Heart left ventricle (tissue), 16 donors: ENCODE measurements at regions not wholly inside any gene's neighbourhood (a gene's known extent, or its start where the extent isn't known, plus 50 kb on each side); places are given as distances from the start of the nearest gene placed in this dataset.

Source experiments
- ATAC-seq, 4 donors: fragments of 200-7000 bp; cut with Tn5 transposase; one replicate each; pipeline ENCODE4 v1.9.1; 2020 to 2022; ENCODE audit warnings: moderate library complexity in 4 of 4, mild to moderate bottlenecking in 3 of 4, moderate number of reproducible peaks in 1 of 4
- DNase-seq, 5 donors: peaks; one replicate each; pipeline ENCODE4 v3.0.0-alpha.2; 2020
- H3K27ac ChIP-seq, 12 donors: fragments of 200-600 bp; sonication (generic) in 4 of 12; one replicate each; pipeline versions ENCODE4 v1.5.0 to v1.8.0; 2016 to 2022; ENCODE audit warnings: mild to moderate bottlenecking in 2 of 12
- H3K27me3 ChIP-seq, 9 donors: fragments of 200-600 bp; sonication (generic) in 2 of 9; one replicate each; pipeline versions ENCODE4 v1.5.1 to v1.8.0; 2016 to 2022; ENCODE audit warnings: mild to moderate bottlenecking in 3 of 9
- H3K36me3 ChIP-seq, 9 donors: fragments of 200-600 bp; sonication (generic) in 2 of 9; one replicate each; pipeline versions ENCODE4 v1.5.0 to v1.8.0; 2018 to 2022; ENCODE audit warnings: mild to moderate bottlenecking in 2 of 9
- H3K4me1 ChIP-seq, 12 donors: fragments of 200-600 bp; sonication (generic) in 4 of 12; one replicate each; pipeline versions ENCODE4 v1.5.0 to v1.8.0; 2016 to 2022; ENCODE audit warnings: mild to moderate bottlenecking in 3 of 12
- H3K4me3 ChIP-seq, 12 donors: fragments of 200-600 bp; sonication (generic) in 4 of 12; one replicate each; pipeline versions ENCODE4 v1.5.0 to v1.8.0; 2017 to 2022; ENCODE audit warnings: mild to moderate bottlenecking in 9 of 12, moderate library complexity in 4 of 12
- H3K9me3 ChIP-seq, 12 donors: fragments of 200-600 bp; sonication (generic) in 4 of 12; one replicate each; pipeline versions ENCODE4 v1.5.0 to v1.8.0; 2016 to 2022; ENCODE audit warnings: mild to moderate bottlenecking in 1 of 12
- POLR2A ChIP-seq, 2 donors: fragments of 450-650 bp; IDR thresholded peaks; one replicate each; pipeline ENCODE4 v1.6.1; 2017; ENCODE audit warnings: antibody characterized with exemption in 2 of 2, mild to moderate bottlenecking in 2 of 2, moderate library complexity in 2 of 2
- WGBS, 4 donors: extraction: QIAGEN DNeasy Blood & Tissue Kit in 2 of 4; methylation state at CpG; one replicate each; pipeline versions ENCODE4 v1.1.5 to v1.1.7; 2013 to 2018; 5-methylcytosine and 5-hydroxymethylcytosine counted together
- intact Hi-C, 10 donors: fragments of 100-400 bp; cut with DNase I; formaldehyde crosslinking; loops; one replicate each; pipeline versions ENCODE4 v1.11.1 to v1.14.2; 2022
- TF ChIP-seq, protein P1 (sequence below), 12 donors: fragments of 200-600 bp; sonication (generic) in 4 of 12; IDR thresholded peaks; one replicate each; pipeline versions ENCODE4 v1.5.0 to v1.8.0; 2018 to 2022; ENCODE audit warnings: antibody characterized with exemption in 12 of 12, mild to moderate bottlenecking in 5 of 12
- donor health status: ischemic (EF 13 %, LVEDD 7.1; RV severe dilation, severe dysfunction).
- donor health status: healthy with polysubstance abuse.
- donor health status: DM: no; HTN: yes; CAD: no.
- donor health status: DM: no; HTN: no; CAD: no.
- donor health status: ischemic (EF 25% LVEDD 6.9; RV normal size, moderate dysfunction).
- donor health status: ischemic (EF 25% LVEDD 5.7; RV mildly dilated, moderate dysfunction).
- donor health status: healthy.
- donor health status: DM: yes; HTN: yes; CAD: no.
- donor health status: ischemic (EF 35%, LVEDD 5.7; RV mildly dilated, moderate dysfunction).
- donor health status: nonischemic (EF 11% LVEDD 7.7; RV severe dilation, severe dysfunction).
- donor health status: DM: yes; HTN: yes; CAD: no.
- donor health status: PGD.
- donor health status: ischemic (EF 29% LVEDD 5.4; RV normal size, mild dysfunction).
- donor health status: nonischemic (EF 23%, LVEDD 6.1; RV moderate dilation, normal function).

DNA sequence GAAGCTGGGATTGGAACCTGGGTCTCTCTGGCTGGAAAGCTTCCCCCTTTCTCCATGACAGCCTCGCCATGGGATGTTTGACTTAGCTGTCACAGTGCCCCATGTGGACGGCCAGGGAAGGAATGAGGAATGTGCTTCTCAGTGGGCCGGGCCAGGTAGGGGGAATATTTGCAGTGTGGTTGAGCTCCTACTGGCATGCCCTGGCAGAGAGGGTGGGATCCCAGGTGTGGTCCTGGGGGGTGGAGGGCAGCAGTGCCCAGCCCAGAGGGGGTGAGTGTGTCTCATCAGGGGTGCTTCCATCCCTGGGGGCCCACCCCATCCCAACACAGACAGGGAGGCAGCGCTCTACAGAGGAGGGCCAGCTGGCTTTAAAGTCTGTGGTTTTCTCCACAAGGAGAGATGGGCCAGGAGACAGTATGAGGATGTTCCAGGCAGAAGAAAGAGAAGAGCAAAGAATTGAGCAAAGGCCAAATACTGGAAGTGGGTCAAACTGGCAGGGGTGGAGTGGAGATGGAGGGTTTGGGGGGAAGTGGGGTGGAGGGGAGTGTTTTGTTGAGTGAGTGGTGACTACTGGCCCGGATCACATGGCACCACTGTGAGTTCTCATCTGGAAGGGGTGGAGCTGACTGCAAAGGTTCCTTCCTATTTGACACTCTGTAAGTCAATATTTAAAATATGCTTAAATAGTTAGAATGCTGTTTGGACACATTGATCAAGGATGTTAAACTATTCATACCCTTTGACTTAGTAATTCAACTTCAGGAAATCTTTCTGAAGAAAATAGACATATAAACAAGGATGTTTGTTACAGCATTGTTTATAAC lies 94.0 kb downstream of the MYCN start:
- whole genome bisulfite sequencing, 4 donors, result 59 to 83% (median 65%) methylated on average over 2 to 5 of the region's 5 CpGs
- Histone ChIP-seq H3K4me1 (no peaks in the 10 kb centered on the region), H3K9me3 (no peaks in the 10 kb centered on the region), H3K4me3 (no peak overlapping the region), H3K27ac (no peak overlapping the region), H3K27me3 (peaks cover 0 to 7% (median 0%) of the 10 kb centered on the region in 9 donors), H3K36me3 (no peaks in the 10 kb centered on the region)
- TF ChIP-seq, protein P1, sequence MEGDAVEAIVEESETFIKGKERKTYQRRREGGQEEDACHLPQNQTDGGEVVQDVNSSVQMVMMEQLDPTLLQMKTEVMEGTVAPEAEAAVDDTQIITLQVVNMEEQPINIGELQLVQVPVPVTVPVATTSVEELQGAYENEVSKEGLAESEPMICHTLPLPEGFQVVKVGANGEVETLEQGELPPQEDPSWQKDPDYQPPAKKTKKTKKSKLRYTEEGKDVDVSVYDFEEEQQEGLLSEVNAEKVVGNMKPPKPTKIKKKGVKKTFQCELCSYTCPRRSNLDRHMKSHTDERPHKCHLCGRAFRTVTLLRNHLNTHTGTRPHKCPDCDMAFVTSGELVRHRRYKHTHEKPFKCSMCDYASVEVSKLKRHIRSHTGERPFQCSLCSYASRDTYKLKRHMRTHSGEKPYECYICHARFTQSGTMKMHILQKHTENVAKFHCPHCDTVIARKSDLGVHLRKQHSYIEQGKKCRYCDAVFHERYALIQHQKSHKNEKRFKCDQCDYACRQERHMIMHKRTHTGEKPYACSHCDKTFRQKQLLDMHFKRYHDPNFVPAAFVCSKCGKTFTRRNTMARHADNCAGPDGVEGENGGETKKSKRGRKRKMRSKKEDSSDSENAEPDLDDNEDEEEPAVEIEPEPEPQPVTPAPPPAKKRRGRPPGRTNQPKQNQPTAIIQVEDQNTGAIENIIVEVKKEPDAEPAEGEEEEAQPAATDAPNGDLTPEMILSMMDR (IDR thresholded peaks at IDR 0.05), result peak in 1 of 12 donors; percentile 15
- TF ChIP-seq POLR2A (IDR thresholded peaks at IDR 0.05), result no peak
- DNase-seq (no peak), ATAC-seq (peak in 1 of 4 donors; percentile 28)
- intact Hi-C loops, result no loop called here

DNA sequence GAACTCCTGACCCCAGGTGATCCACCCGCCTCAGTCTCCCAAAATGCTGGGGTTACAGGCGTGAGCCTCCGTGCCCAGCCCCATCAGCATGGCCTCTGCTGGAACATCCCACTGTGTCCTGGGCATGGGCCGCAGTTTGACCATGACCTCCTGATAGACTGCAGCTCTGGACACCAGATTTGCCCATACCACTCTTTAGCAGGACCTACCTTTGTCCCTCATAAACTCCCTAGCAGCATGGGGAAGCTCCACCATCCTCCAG lies 92.6 kb downstream of the MYCN start:
- H3K4me1 ChIP-seq, result no peaks in the 10 kb centered on the region
- no peak overlapping the region for H3K4me3 ChIP-seq
- H3K36me3 ChIP-seq, result no peaks in the 10 kb centered on the region
- 96 to 100% (median 98%) methylated on average over 1 to 4 of the region's 4 CpGs for WGBS, 4 donors
- intact Hi-C loops, result no loop called here
- TF ChIP-seq, protein P1 (IDR thresholded peaks at IDR 0.05), result no peak
- no peak for TF ChIP-seq POLR2A (IDR thresholded peaks at IDR 0.05)
- DNase-seq (no peak), ATAC-seq (no peak)
- H3K27me3 ChIP-seq, result no peaks in the 10 kb centered on the region
- H3K9me3 ChIP-seq, result no peaks in the 10 kb centered on the region
- H3K27ac ChIP-seq, result no peak overlapping the region

DNA sequence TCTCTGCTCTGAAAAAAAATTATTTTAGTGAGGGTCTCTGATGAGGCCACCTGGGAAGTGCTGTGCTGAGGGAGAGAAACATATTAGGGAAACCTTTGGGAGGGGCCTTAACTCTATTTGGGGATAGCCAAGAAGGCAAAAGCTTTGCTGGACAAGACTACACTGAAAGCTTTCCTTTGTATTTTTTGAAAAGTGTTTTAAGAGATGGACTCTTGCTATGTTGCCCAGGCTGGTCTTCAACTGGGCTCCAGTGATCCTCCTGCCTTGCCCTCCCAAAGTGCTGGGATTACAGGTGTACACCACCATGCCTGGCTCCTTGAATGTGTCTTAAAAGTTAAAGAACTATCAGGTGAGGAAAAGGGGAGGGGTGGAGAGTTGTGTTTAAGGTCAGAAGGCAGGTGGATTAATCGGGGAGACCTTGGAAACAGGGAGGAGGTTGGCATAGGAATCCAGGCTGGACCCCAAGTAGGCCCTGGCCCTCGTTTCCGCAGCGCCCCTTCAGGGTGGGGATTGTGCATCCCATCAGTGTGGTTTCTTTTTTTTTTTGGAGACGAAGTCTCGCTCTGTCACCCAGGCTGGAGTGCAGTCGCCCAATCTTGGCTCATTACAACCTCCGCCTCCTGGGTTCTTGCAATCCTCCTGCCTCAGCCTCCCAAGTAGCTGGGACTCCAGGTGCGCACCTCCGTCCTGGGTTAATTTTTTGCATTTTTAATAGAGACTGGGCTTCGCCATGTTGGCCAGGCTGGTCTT lies 92.1 kb downstream of the MYCN start:
- H3K36me3 ChIP-seq, result no peaks in the 10 kb centered on the region
- TF ChIP-seq, protein P1 (IDR thresholded peaks at IDR 0.05), result no peak
- TF ChIP-seq POLR2A (IDR thresholded peaks at IDR 0.05), result no peak
- DNase-seq, result no peak
- no peaks in the 10 kb centered on the region for H3K9me3 ChIP-seq
- H3K27ac ChIP-seq, result no peak overlapping the region
- WGBS, 4 donors, result 96 to 99% (median 96%) methylated on average over 10 to 11 of the region's 11 CpGs
- ATAC-seq, result no peak
- intact Hi-C loops, result no loop called here
- no peaks in the 10 kb centered on the region for H3K27me3 ChIP-seq
- H3K4me1 ChIP-seq, result no peaks in the 10 kb centered on the region
- H3K4me3 ChIP-seq, result no peak overlapping the region

DNA sequence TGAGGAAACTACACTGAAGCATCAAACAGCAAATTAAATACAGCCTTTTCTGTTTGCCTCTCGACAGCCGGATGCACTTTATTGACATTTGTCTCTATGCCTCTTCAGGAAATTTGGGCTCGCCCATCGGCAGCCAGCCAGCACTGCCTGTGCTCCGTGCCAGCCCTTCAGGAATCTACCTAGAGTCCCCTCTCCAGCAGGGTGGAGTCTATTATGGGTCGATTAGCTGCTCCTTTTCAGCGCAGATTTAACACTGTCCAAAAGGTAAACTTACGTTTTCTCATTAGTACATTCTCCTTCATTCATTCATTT lies 91.5 kb downstream of the MYCN start:
- Histone ChIP-seq H3K27me3 (no peaks in the 10 kb centered on the region), H3K9me3 (no peaks in the 10 kb centered on the region), H3K27ac (no peak overlapping the region), H3K4me1 (no peaks in the 10 kb centered on the region), H3K4me3 (no peak overlapping the region), H3K36me3 (no peaks in the 10 kb centered on the region)
- WGBS, 4 donors, result 66 to 73% (median 68%) methylated on average over 8 of the region's 8 CpGs
- TF ChIP-seq, protein P1 (IDR thresholded peaks at IDR 0.05), result no peak
- TF ChIP-seq POLR2A (IDR thresholded peaks at IDR 0.05), result no peak
- DNase-seq (no peak), ATAC-seq (no peak)
- intact Hi-C loops, result no loop called here
